ENCODE measurements at regions not wholly inside any gene's neighbourhood (a gene's known extent, or its start where the extent isn't known, plus 50 kb on each side); places are given as distances from the start of the nearest gene placed in this dataset.

- no peak for DNase-seq (ENCODE audit: low spot score)
These were observed 419.9 kb downstream of the PCDH17 start for GRCh38 chr13:58051396-58051795.

GRCh38 chr13:58051807-58052375 is 420.3 kb downstream of the PCDH17 start:
- DNase-seq (ENCODE audit: low spot score) = no peak

GRCh38 chr13:58056426-58056825 is 424.9 kb downstream of the PCDH17 start:
- no peak for DNase-seq (ENCODE audit: low spot score)

- no peak for DNase-seq (ENCODE audit: low spot score)
These were observed 428.1 kb downstream of the PCDH17 start for GRCh38 chr13:58059624-58060023.

GRCh38 chr13:58080806-58081205 is 449.3 kb downstream of the PCDH17 start:
- DNase-seq (ENCODE audit: low spot score) = no peak

- no peak for DNase-seq (ENCODE audit: low spot score)
These were observed 449.8 kb downstream of the PCDH17 start for GRCh38 chr13:58081301-58081820.

- no peak for DNase-seq (ENCODE audit: low spot score)
These were observed 451.5 kb downstream of the PCDH17 start for GRCh38 chr13:58083064-58083463.

- DNase-seq (ENCODE audit: low spot score) = no peak
These were observed 453.7 kb downstream of the PCDH17 start for GRCh38 chr13:58085274-58085673.

GRCh38 chr13:58085819-58086218 is 454.3 kb downstream of the PCDH17 start:
- DNase-seq (ENCODE audit: low spot score) = no peak

- DNase-seq (ENCODE audit: low spot score) = no peak
These were observed 456.0 kb downstream of the PCDH17 start for GRCh38 chr13:58087566-58087965.

- DNase-seq (ENCODE audit: low spot score) = no peak
These were observed 461.9 kb downstream of the PCDH17 start for GRCh38 chr13:58093394-58093793.

- no peak for DNase-seq (ENCODE audit: low spot score)
These were observed 466.3 kb downstream of the PCDH17 start for GRCh38 chr13:58097831-58098230.

- no peak for DNase-seq (ENCODE audit: low spot score)
These were observed 487.8 kb downstream of the PCDH17 start for GRCh38 chr13:58119351-58119750.

GRCh38 chr13:58119804-58120203 is 488.3 kb downstream of the PCDH17 start:
- no peak for DNase-seq (ENCODE audit: low spot score)

GRCh38 chr13:58126496-58126895 is 495.0 kb downstream of the PCDH17 start:
- no peak for DNase-seq (ENCODE audit: low spot score)

GRCh38 chr13:58134012-58134411 is 502.5 kb downstream of the PCDH17 start:
- no peak for DNase-seq (ENCODE audit: low spot score)

GRCh38 chr13:58134525-58134924 is 503.0 kb downstream of the PCDH17 start:
- no peak for DNase-seq (ENCODE audit: low spot score)

- no peak for DNase-seq (ENCODE audit: low spot score)
These were observed 511.4 kb downstream of the PCDH17 start for GRCh38 chr13:58142952-58143351.

GRCh38 chr13:58144616-58145015 is 513.1 kb downstream of the PCDH17 start:
- DNase-seq (ENCODE audit: low spot score) = no peak

- DNase-seq (ENCODE audit: low spot score) = no peak
These were observed 519.9 kb downstream of the PCDH17 start for GRCh38 chr13:58151452-58151851.

GRCh38 chr13:58160980-58161379 is 529.4 kb downstream of the PCDH17 start:
- DNase-seq (ENCODE audit: low spot score) = no peak

- DNase-seq (ENCODE audit: low spot score) = no peak
These were observed 534.1 kb downstream of the PCDH17 start for GRCh38 chr13:58165617-58166016.

GRCh38 chr13:58181111-58181510 is 549.6 kb downstream of the PCDH17 start:
- DNase-seq (ENCODE audit: low spot score) = no peak

- DNase-seq (ENCODE audit: low spot score) = no peak
These were observed 556.3 kb downstream of the PCDH17 start for GRCh38 chr13:58187881-58188280.

All from globus pallidus (tissue), 1 donor.